KOPT-K1 (cell line): ENCODE measurements at regions not wholly inside any gene's neighbourhood (a gene's known extent, or its start where the extent isn't known, plus 50 kb on each side); places are given as distances from the start of the nearest gene placed in this dataset.
"Not testable (repeated sequence)": the region's sequence is repeated elsewhere in the genome, so short reads cannot be mapped to it uniquely, and the experiment has no call there.

Experiments used
- H3K27ac ChIP-seq: fragments of 200-600 bp; sonication (generic); 2 replicates; pipeline ENCODE4 v1.5.1; 2016; ENCODE audit warnings: antibody characterized with exemption, mild to moderate bottlenecking, low read depth, low read length; ENCODE audit not compliant: poor library complexity, severe bottlenecking
- H3K36me3 ChIP-seq: fragments of 200-600 bp; sonication (generic); 2 replicates; pipeline ENCODE4 v1.5.1; 2017; ENCODE audit warnings: antibody characterized with exemption, mild to moderate bottlenecking, low read length, moderate library complexity; ENCODE audit not compliant: insufficient read depth
- H3K9me3 ChIP-seq: fragments of 200-600 bp; sonication (generic); 2 replicates; pipeline ENCODE4 v1.5.1; 2017; ENCODE audit warnings: antibody characterized with exemption, low read length, mild to moderate bottlenecking; ENCODE audit not compliant: insufficient read depth, poor library complexity, severe bottlenecking

- H3K36me3 ChIP-seq = no peaks in the 10 kb centered on the region
- no peak overlapping the region for H3K27ac ChIP-seq
- no peaks in the 10 kb centered on the region for H3K9me3 ChIP-seq
These were observed 187.3 kb upstream of the PIK3R1 start for GRCh38 chr5:68028131-68028727.

DNA sequence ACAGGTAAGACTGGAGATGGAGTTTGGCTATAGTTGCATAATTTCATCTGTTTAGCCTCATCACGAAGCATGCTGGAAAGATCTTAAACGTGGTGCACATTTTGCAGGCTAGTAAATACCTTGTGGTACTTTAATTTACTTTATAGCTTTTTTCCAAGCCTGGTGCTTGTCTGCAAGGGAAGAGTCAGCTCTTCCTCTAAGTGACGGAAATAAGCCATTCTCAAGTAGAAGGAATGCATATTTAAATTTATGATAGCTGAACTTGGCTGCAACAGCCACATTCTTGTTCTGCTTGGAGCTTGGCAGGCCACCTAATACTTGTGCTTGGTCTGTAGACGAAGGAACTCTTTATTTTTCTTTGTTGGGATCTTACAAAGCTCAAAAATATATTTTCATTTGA, 188.0 kb upstream of the PIK3R1 start:
- Histone ChIP-seq H3K9me3 (no peaks in the 10 kb centered on the region), H3K36me3 (no peaks in the 10 kb centered on the region), H3K27ac (no peak overlapping the region)

DNA sequence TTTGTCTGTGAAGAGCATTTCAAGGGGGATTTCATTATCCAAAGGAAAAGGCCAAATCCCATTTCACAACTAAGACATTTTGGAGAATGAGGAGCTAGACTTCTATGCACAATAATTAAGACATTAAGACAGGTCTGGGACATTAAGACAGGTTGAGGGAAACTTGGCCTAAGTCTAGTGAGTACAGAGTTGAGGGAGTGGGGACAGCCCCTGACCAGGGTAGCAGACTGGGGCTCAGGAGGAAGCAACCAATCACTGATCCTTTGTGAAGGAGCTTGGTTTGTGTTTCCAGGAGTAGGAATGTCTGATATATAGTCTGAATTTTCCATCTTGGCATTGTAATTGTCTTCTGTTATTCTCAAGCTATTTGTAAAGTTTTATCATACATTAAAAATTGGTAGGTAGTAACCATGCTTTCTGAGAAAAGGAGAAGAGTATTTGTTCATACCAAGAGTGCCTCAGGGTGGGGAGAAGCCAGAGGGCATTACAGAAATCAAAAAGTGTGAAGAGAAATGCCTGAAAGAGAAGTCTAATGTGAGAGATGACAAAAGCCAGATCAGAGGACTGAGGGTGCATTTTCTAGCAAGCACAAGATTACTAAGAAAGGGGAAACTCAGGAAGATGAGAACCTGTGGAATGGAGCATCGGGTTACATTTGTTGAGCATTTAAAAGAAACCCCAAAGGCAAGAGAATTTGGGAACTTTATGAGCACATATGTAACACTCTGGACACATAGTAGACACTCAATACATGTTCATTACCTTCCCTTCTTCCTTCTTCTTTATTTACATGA, 189.3 kb upstream of the PIK3R1 start:
- Histone ChIP-seq H3K27ac (no peak overlapping the region), H3K9me3 (no peaks in the 10 kb centered on the region), H3K36me3 (no peaks in the 10 kb centered on the region)

DNA sequence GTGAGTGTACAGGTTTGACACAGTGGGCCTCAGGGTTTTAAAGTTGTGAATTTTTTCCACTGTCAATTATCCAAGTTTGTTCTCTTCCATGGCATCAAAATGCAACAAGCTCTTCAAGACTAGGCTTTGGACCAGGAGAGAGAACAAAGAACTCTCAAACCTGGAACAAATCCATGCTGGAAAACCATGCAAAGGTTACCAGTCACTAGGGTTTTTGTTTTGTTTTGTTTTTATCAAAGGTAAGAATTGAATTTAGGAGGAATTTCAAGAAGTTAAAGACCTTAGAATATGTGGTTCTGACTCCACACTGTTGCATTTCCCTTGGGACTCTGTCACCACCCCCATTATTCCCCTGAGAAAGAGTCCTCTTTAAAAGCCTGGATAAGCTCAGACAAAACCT, 191.1 kb upstream of the PIK3R1 start:
- Histone ChIP-seq H3K9me3 (no peaks in the 10 kb centered on the region), H3K27ac (no peak overlapping the region), H3K36me3 (no peaks in the 10 kb centered on the region)

DNA sequence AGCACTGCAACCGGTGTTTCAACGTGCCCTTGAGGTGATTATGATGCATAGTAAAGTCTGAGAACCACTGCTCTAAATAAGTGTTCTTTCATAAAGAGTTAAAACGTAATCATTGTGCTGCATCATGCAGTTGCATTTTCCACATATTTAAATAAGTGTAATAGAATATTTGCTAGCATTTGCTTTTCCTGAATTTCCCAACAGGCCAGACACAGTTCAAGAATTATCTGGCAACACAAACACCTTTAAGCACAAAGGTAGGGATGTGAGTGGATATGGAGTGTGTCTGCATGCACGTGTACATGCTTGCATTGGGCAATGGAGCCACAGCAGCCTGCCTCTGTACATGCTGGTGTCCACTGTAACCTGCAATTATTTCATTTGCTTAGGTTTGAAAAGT, 193.6 kb upstream of the PIK3R1 start:
- no peaks in the 10 kb centered on the region for H3K36me3 ChIP-seq
- H3K9me3 ChIP-seq = no peaks in the 10 kb centered on the region
- H3K27ac ChIP-seq = no peak overlapping the region

DNA sequence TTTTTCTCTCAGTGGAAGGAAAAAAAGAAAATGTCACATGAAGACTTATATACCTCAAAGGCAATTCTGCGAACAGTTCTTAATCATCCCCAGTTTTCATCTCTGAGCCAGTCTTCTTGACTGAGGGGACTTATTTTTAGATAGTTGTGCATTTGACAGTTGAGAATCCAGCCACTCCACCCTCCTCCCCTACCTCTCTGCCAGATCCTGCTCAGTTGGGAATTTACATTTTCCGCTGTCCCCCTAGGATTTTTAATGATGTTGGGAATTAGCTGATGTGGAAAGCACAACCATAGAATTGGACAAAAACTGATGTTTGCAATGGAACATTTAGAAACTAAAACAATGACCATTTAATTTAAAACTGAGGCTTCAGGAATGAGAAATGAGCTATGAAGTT, 194.3 kb upstream of the PIK3R1 start:
- Histone ChIP-seq H3K27ac (no peak overlapping the region), H3K36me3 (no peaks in the 10 kb centered on the region), H3K9me3 (no peaks in the 10 kb centered on the region)

- H3K36me3 ChIP-seq, H3K9me3 ChIP-seq, H3K27ac ChIP-seq: not testable (repeated sequence)
These were observed 195.0 kb upstream of the PIK3R1 start for GRCh38 chr5:68020461-68020969.

GRCh38 chr5:68015381-68016302, 199.9 kb upstream of the PIK3R1 start:
- no peak overlapping the region for H3K27ac ChIP-seq
- H3K36me3 ChIP-seq = no peaks in the 10 kb centered on the region
- H3K9me3 ChIP-seq = no peaks in the 10 kb centered on the region

DNA sequence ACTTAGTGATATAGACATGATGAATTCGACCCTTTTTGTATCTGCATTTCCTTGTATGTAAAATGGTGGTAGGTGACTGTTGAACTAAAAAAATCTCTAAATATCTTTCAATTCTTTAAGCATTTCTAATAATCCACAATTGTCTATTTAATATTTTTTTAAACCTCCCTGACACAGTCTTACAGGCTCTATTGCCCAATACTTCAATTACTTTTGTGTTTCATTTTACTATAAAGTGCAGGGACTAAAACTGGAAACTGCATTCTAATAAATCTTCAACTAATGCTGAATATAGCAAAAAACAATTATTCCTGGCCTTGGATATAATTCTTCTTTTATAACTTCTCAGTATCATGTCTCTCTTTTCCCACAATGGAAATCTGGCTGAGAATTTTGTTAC, 202.7 kb upstream of the PIK3R1 start:
- no peaks in the 10 kb centered on the region for H3K36me3 ChIP-seq
- H3K27ac ChIP-seq = no peak overlapping the region
- no peaks in the 10 kb centered on the region for H3K9me3 ChIP-seq

GRCh38 chr5:68012429-68012828, 203.1 kb upstream of the PIK3R1 start:
- Histone ChIP-seq H3K36me3 (no peaks in the 10 kb centered on the region), H3K9me3 (no peaks in the 10 kb centered on the region), H3K27ac (no peak overlapping the region)

GRCh38 chr5:68011801-68012200, 203.8 kb upstream of the PIK3R1 start:
- Histone ChIP-seq H3K36me3 (no peaks in the 10 kb centered on the region), H3K27ac (no peak overlapping the region), H3K9me3 (no peaks in the 10 kb centered on the region)

DNA sequence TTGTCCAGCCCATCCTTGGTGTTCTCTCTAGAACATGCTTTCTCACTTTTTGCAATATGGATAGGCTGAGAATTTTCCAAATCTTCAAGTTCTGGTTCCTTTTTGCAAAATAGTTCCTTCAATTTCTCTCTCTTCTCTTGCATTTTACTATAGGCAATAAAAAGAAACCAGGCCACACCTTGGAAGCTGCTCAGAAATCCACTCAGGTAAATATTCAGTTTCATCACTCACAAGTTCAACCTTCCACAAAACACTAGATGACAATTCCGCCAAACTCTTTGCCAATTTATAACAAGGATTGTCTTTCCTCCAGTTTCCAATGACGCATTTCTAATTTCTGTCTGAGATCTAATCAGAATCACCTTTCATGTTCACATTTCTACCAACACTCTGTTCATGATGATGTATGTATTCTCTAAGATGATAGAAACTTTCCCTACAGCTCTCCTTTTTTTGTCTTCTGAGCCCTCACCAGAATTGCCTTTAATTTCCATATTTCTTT, 204.2 kb upstream of the PIK3R1 start:
- no peak overlapping the region for H3K27ac ChIP-seq
- no peaks in the 10 kb centered on the region for H3K36me3 ChIP-seq
- no peaks in the 10 kb centered on the region for H3K9me3 ChIP-seq

- Histone ChIP-seq H3K27ac (no peak overlapping the region), H3K9me3 (no peaks in the 10 kb centered on the region), H3K36me3 (no peaks in the 10 kb centered on the region)
These were observed 204.8 kb upstream of the PIK3R1 start for GRCh38 chr5:68010740-68011139.

DNA sequence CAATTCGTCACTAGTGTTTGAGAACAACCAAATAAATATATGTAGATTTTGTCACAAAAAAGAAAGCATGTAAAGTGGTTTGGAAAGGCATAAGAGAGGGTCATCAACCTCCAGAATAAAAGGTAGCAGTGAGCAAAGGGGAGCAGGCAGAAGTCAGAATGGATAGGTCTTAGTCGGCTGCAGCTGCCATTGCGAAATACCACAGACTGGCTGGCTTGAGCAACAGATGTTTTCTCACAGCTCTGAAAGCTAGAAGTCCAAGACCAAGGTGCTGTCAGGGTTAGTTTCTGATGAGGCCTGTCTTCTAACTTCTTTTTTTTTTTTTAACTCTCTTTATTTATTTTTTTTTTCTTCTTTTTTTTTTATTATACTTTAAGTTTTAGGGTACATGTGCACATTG, 208.1 kb upstream of the PIK3R1 start:
- Histone ChIP-seq H3K36me3 (no peaks in the 10 kb centered on the region), H3K27ac (no peak overlapping the region), H3K9me3 (no peaks in the 10 kb centered on the region)

- Histone ChIP-seq H3K36me3 (no peaks in the 10 kb centered on the region), H3K27ac (no peak overlapping the region), H3K9me3 (no peaks in the 10 kb centered on the region)
These were observed 212.7 kb upstream of the PIK3R1 start for GRCh38 chr5:68002836-68003235.
